Endothelial cell of umbilical vein (primary cell): ENCODE measurements at regions not wholly inside any gene's neighbourhood (a gene's known extent, or its start where the extent isn't known, plus 50 kb on each side); places are given as distances from the start of the nearest gene placed in this dataset.

Experiments
- BruUV-seq: library from RNA; stranded (reverse); fragments of 400-500 nt; replicated peaks from 2 replicates; lab custom pipeline; 2021; lab: Mats Ljungman, UMichigan
- CTCF ChIA-PET: fragments of 300-600, 350-600 bp; sonication (Branson Sonifier 250); formaldehyde crosslinking; loops from one replicate; lab custom pipeline; 2021; ENCODE audit warnings: antibody characterized with exemption, inconsistent platforms; lab: Charles Lee
- POLR2A ChIA-PET: fragments of 300-600, 350-600 bp; sonication (Branson Sonifier 250); formaldehyde crosslinking; loops from one replicate; lab custom pipeline; 2021; ENCODE audit warnings: antibody characterized with exemption, inconsistent platforms; lab: Charles Lee
- DNase-seq: peaks from one replicate; pipeline ENCODE4 v3.0.0-alpha.2; 2011; ENCODE audit warnings: low read depth, low spot score
- FAIRE-seq: peaks from 2 replicates; lab custom pipeline; 2011; peaks lifted over from hg19 to GRCh38; lab: Jason Lieb, UNC
- H2AFZ ChIP-seq: 2 replicates; pipeline ENCODE4 v1.6.0; 2012; ENCODE audit warnings: low read depth, low read length, control low read depth, inconsistent platforms
- H3K27ac ChIP-seq: 2 replicates; pipeline ENCODE4 v1.5.1; 2011; ENCODE audit warnings: low read depth, mild to moderate bottlenecking, control low read depth, low read length, moderate library complexity; ENCODE audit not compliant: insufficient read depth
- H3K27me3 ChIP-seq, 2 experiments: 2 replicates each; pipeline versions ENCODE4 v1.6.0 to v1.6.1; 2011; ENCODE audit warnings: low read length in 2 of 2, mixed read lengths in 1 of 2; ENCODE audit not compliant: control insufficient read depth in 2 of 2, insufficient read depth in 2 of 2
- H3K36me3 ChIP-seq, 2 experiments: 2 replicates in 1 of 2; 3 replicates in 1 of 2; pipeline ENCODE4 v1.5.1; 2011; ENCODE audit warnings: low read length in 2 of 2, mild to moderate bottlenecking in 1 of 2, moderate library complexity in 1 of 2; ENCODE audit not compliant: control insufficient read depth in 2 of 2, insufficient read depth in 2 of 2; ENCODE audit errors: extremely low read depth in 1 of 2
- H3K4me1 ChIP-seq: 3 replicates; pipeline ENCODE4 v1.5.1; 2011; ENCODE audit warnings: mild to moderate bottlenecking, low read length; ENCODE audit not compliant: control insufficient read depth, insufficient read depth; ENCODE audit errors: extremely low read depth
- H3K4me2 ChIP-seq: 2 replicates; pipeline ENCODE4 v1.6.1; 2011; ENCODE audit warnings: low read length, control low read depth, mixed read lengths; ENCODE audit not compliant: insufficient read depth
- H3K4me3 ChIP-seq, 3 experiments: fragments of 200-600 bp in 1 of 3; sonication (generic), shearing (Covaris generic) in 1 of 3; replicated peaks in 1 of 3; 2 replicates each; pipeline ENCODE4 v1.5.1; 2011 to 2016; ENCODE audit warnings: control low read depth in 3 of 3, low read length in 3 of 3, mild to moderate bottlenecking in 2 of 3, inconsistent platforms in 1 of 3, low read depth in 1 of 3, moderate library complexity in 1 of 3; ENCODE audit not compliant: insufficient read depth in 1 of 3
- H3K79me2 ChIP-seq: 2 replicates; pipeline ENCODE4 v1.6.0; 2012; ENCODE audit warnings: low read length, inconsistent platforms; ENCODE audit not compliant: control insufficient read depth, insufficient read depth
- H3K9ac ChIP-seq: replicated peaks from 2 replicates; pipeline ENCODE3; 2011; ENCODE audit warnings: low read length, control low read depth; ENCODE audit not compliant: insufficient read depth; ENCODE audit errors: extremely low read depth
- H3K9me1 ChIP-seq: replicated peaks from 3 replicates; pipeline ENCODE4 v1.6.0; 2011; ENCODE audit warnings: mild to moderate bottlenecking, low read length; ENCODE audit not compliant: control insufficient read depth, insufficient read depth; ENCODE audit errors: extremely low read depth
- H3K9me3 ChIP-seq: replicated peaks from 2 replicates; pipeline ENCODE4 v1.5.1; 2012; ENCODE audit warnings: low read length, inconsistent platforms; ENCODE audit not compliant: control insufficient read depth, insufficient read depth
- H4K20me1 ChIP-seq: replicated peaks from 2 replicates; pipeline ENCODE3; 2011; ENCODE audit warnings: mild to moderate bottlenecking, low read length; ENCODE audit not compliant: control insufficient read depth, insufficient read depth; ENCODE audit errors: extremely low read depth
- CTCF ChIP-seq, 2 donors: IDR thresholded peaks; 1 replicate in 1 of 2; 2 replicates in 1 of 2; pipeline ENCODE4 v1.5.1; 2011; ENCODE audit warnings: low read length in 2 of 2, mild to moderate bottlenecking in 2 of 2, moderate library complexity in 2 of 2, control low read depth in 1 of 2, inconsistent platforms in 1 of 2, low read depth in 1 of 2; ENCODE audit not compliant: insufficient read depth in 1 of 2; ENCODE audit errors: extremely low read depth in 1 of 2
- EZH2 ChIP-seq: IDR thresholded peaks from 2 replicates; pipeline ENCODE4 v1.6.1; 2012; ENCODE audit warnings: borderline replicate concordance, low read depth, mild to moderate bottlenecking, moderate library complexity, low read length, inconsistent platforms; ENCODE audit not compliant: severe bottlenecking
- FOS ChIP-seq: IDR thresholded peaks from 2 replicates; pipeline ENCODE4 v1.6.1; 2011; ENCODE audit warnings: mild to moderate bottlenecking, low read length, moderate library complexity, borderline replicate concordance; ENCODE audit not compliant: insufficient read depth
- GATA2 ChIP-seq: IDR thresholded peaks from 2 replicates; pipeline ENCODE4 v1.7.0; 2011; ENCODE audit warnings: low read depth, mild to moderate bottlenecking, moderate library complexity, mixed read lengths, low read length; ENCODE audit not compliant: insufficient read length, insufficient read depth
- JUN ChIP-seq: IDR thresholded peaks from 2 replicates; pipeline ENCODE4 v1.6.1; 2011; ENCODE audit warnings: borderline replicate concordance, low read depth; ENCODE audit not compliant: insufficient read length, insufficient read depth
- MYC ChIP-seq: IDR thresholded peaks from one replicate; pipeline ENCODE4 v1.6.1; 2011; ENCODE audit warnings: mild to moderate bottlenecking, low read depth, low read length
- POLR2A ChIP-seq: IDR thresholded peaks from 2 replicates; pipeline ENCODE4 v1.6.1; 2012; ENCODE audit warnings: low read depth, mild to moderate bottlenecking, control low read depth, low read length
- POLR2AphosphoS5 ChIP-seq: IDR thresholded peaks from 2 replicates; pipeline ENCODE4 v1.6.1; 2012; ENCODE audit warnings: low read depth, mild to moderate bottlenecking, control low read depth, low read length, moderate library complexity; ENCODE audit not compliant: insufficient read depth
- dilution Hi-C: fragments of 300-500 bp; cut with MboI; formaldehyde crosslinking; loops from one replicate; pipeline ENCODE4 v1.15.0; 2019; ENCODE audit warnings: low sequenced_read_pairs; ENCODE audit not compliant: extremely low pct_ligation_motif_present
- intact Hi-C: fragments of 100-400 bp; cut with micrococcal nuclease; formaldehyde crosslinking; loops from one replicate; pipeline ENCODE4 v1.10.0; 2022
- TF ChIP-seq, protein P1 (sequence below): IDR thresholded peaks from 2 replicates; pipeline ENCODE4 v1.6.1; 2011; ENCODE audit not compliant: insufficient read depth, insufficient read length

- Histone ChIP-seq H4K20me1 (no peaks in the 10 kb centered on the region), H2AFZ (no peak overlapping the region), H3K27me3 (peaks cover 26 to 36% of the 10 kb centered on the region in 2 experiments), H3K9me1 (no peaks in the 10 kb centered on the region), H3K4me3 (no peak overlapping the region), H3K27ac (no peak overlapping the region), H3K9ac (no peak overlapping the region), H3K79me2 (no peaks in the 10 kb centered on the region), H3K36me3 (no peaks in the 10 kb centered on the region), H3K9me3 (no peaks in the 10 kb centered on the region), H3K4me1 (no peaks in the 10 kb centered on the region), H3K4me2 (no peak overlapping the region)
- FAIRE-seq: no peak
- TF ChIP-seq CTCF (IDR thresholded peaks at IDR 0.05; ENCODE audit: extremely low read depth in 1 of 2, insufficient read depth in 1 of 2, low read depth in 1 of 2, low read length in 2 of 2) (no peak), JUN (no peak), GATA2 (no peak), FOS (no peak), MYC (no peak), EZH2 (no peak), POLR2A (no peak), POLR2AphosphoS5 (no peak)
- TF ChIP-seq, protein P1, sequence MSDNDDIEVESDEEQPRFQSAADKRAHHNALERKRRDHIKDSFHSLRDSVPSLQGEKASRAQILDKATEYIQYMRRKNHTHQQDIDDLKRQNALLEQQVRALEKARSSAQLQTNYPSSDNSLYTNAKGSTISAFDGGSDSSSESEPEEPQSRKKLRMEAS: no peak
- DNase-seq: no peak
- no TSS peak for BruUV-seq
- POLR2A ChIA-PET: no interaction called here
- CTCF ChIA-PET: interaction anchor here (1.4 kb wide), 1 partner anchor 40 kb away, joined by 3 read pairs; no protein-coding TSS in a partner anchor
- dilution Hi-C loops: no loop called here
- intact Hi-C loops: no loop called here
Observed at GRCh38 chr11:129291546-129291945, 84.1 kb upstream of the BARX2 start.
